ENCODE measurements at regions not wholly inside any gene's neighbourhood (a gene's known extent, or its start where the extent isn't known, plus 50 kb on each side); places are given as distances from the start of the nearest gene placed in this dataset.

DNA sequence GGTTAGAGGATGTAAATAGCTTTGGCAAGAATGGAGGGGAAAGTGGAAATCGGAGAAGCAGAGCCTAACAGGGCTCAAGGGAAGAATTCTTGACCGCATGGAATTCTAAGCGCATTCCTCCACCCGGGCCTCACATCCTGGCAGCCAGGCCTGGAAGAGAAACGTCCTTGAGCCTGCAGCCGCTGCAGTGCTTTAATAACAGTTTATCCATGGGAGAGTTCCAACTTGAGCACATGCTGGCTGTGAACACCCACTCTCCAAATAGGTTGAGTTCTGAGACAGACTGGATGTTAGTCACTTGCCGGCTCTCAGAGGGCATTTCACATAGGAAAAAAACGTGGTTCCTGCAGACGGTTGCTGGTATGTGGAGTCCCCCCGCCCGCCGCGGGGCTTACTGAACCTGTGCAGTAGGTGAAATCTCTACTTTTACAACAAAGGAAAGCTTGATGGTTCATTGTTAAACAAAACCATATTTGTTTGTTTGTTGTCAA is 61.4 kb upstream of the STEAP1B start:
- peak overlapping the region in 2 of 4 experiments; percentile 26 to 30 for H3K4me3 ChIP-seq (replicated peaks in 1 of 4; ENCODE audit: control extremely low read depth in 1 of 4, insufficient read depth in 1 of 4, low read depth in 3 of 4, low read length in 4 of 4)

DNA sequence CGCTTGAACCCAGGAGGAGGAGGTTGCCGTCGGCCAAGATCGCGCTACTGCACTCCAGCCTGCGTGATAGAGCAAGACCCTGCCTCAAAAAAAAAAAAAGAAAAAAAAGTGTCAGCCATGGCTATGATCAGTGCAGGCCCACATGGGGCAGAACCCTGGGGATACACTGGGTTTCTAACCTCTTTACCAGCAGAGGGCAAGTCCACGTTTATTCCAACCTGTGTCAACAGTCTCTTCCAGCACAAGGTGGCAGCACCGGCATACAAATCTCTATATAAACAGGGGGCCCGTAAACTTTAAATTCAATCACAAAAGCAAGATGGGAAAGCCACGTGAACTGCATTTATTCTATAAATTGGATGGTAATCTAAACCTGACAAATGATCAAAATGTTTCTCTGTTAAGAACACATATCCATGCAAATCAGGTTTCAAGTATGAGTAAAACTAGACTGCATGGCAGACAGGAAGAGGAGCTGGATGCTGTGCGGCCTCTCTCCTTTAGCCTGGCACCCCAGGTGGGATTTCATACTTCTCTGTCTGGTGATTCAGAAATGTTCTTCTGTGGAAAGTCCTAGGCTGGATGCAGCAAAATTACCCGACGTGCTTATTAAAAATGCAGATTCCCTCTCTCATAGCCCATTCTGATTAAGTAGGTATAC is 60.0 kb upstream of the STEAP1B start:
- peak; percentile 71 to 89 for DNase-seq (ENCODE audit: low read depth in 2 of 2)
- Histone ChIP-seq H3K27me3 (ENCODE audit: control insufficient read depth, insufficient read depth, low read length) (peaks cover 3% of the 10 kb centered on the region), H3K27ac (ENCODE audit: insufficient read depth, low read length) (peak overlapping the region; percentile 52), H3K36me3 (ENCODE audit: control insufficient read depth, insufficient read depth, low read length) (no peaks in the 10 kb centered on the region), H3K4me1 (ENCODE audit: control insufficient read depth, extremely low read depth, insufficient read depth, low read length) (peaks cover 27% of the 10 kb centered on the region), H3K79me2 (ENCODE audit: control insufficient read depth, insufficient read depth, low read length) (no peaks in the 10 kb centered on the region), H3K9ac (ENCODE audit: insufficient read depth, low read length) (no peak overlapping the region), H3K4me3 (replicated peaks in 1 of 4; ENCODE audit: control extremely low read depth in 1 of 4, insufficient read depth in 1 of 4, low read depth in 3 of 4, low read length in 4 of 4) (no peak overlapping the region), H4K20me1 (ENCODE audit: control insufficient read depth, extremely low read depth, insufficient read depth, low read length) (no peaks in the 10 kb centered on the region), H3K4me2 (ENCODE audit: extremely low read depth, insufficient read depth, low read length) (no peak overlapping the region), H3K9me3 (ENCODE audit: control insufficient read depth, insufficient read depth, low read depth, low read length) (no peaks in the 10 kb centered on the region), H2AFZ (ENCODE audit: low read length) (no peak overlapping the region)
- TF ChIP-seq EZH2 (IDR thresholded peaks at IDR 0.05; ENCODE audit: low read length, missing control alignments), result no peak
- TF ChIP-seq, protein P1, sequence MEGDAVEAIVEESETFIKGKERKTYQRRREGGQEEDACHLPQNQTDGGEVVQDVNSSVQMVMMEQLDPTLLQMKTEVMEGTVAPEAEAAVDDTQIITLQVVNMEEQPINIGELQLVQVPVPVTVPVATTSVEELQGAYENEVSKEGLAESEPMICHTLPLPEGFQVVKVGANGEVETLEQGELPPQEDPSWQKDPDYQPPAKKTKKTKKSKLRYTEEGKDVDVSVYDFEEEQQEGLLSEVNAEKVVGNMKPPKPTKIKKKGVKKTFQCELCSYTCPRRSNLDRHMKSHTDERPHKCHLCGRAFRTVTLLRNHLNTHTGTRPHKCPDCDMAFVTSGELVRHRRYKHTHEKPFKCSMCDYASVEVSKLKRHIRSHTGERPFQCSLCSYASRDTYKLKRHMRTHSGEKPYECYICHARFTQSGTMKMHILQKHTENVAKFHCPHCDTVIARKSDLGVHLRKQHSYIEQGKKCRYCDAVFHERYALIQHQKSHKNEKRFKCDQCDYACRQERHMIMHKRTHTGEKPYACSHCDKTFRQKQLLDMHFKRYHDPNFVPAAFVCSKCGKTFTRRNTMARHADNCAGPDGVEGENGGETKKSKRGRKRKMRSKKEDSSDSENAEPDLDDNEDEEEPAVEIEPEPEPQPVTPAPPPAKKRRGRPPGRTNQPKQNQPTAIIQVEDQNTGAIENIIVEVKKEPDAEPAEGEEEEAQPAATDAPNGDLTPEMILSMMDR (conservative IDR thresholded peaks at IDR 0.05 in 1 of 2, IDR thresholded peaks at IDR 0.05 in 1 of 2; ENCODE audit: low read depth in 1 of 2, low read length in 2 of 2), result peak; percentile 80 to 92

More for the DNA sequence above, 61.4 kb upstream of the STEAP1B start:
- DNase-seq (ENCODE audit: low read depth in 2 of 2), result peak; percentile 99 to 100
- TF ChIP-seq EZH2 (IDR thresholded peaks at IDR 0.05; ENCODE audit: low read length, missing control alignments), result no peak
- TF ChIP-seq, protein P1 (conservative IDR thresholded peaks at IDR 0.05 in 1 of 2, IDR thresholded peaks at IDR 0.05 in 1 of 2; ENCODE audit: low read depth in 1 of 2, low read length in 2 of 2), result no peak
- Histone ChIP-seq H3K4me2 (ENCODE audit: extremely low read depth, insufficient read depth, low read length) (peak overlapping the region; percentile 48), H3K9me3 (ENCODE audit: control insufficient read depth, insufficient read depth, low read depth, low read length) (no peaks in the 10 kb centered on the region), H3K27ac (ENCODE audit: insufficient read depth, low read length) (peak overlapping the region; percentile 51), H3K9ac (ENCODE audit: insufficient read depth, low read length) (no peak overlapping the region), H3K79me2 (ENCODE audit: control insufficient read depth, insufficient read depth, low read length) (no peaks in the 10 kb centered on the region), H3K36me3 (ENCODE audit: control insufficient read depth, insufficient read depth, low read length) (no peaks in the 10 kb centered on the region), H2AFZ (ENCODE audit: low read length) (no peak overlapping the region), H4K20me1 (ENCODE audit: control insufficient read depth, extremely low read depth, insufficient read depth, low read length) (no peaks in the 10 kb centered on the region), H3K27me3 (ENCODE audit: control insufficient read depth, insufficient read depth, low read length) (no peaks in the 10 kb centered on the region), H3K4me1 (ENCODE audit: control insufficient read depth, extremely low read depth, insufficient read depth, low read length) (peaks cover 36% of the 10 kb centered on the region)

DNA sequence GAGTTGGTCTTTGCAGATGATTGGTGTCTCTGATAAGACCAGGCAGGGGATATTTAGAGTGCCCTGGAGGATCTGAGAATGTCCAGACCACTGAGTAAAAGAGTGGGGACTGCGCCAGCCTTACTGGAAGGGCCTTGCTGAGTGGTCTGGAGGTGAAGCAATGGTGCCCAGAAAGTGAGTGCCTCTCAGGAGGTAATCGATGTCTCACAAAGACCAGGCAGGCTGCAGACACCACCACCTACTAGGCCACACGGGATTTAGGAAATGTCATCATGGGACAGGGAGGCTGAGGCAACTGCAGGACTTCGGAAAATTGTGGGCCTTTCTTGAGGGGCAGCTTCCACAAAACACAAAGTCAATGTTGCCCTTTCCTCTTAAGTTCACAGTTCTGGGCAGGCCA is 57.2 kb upstream of the STEAP1B start:
- Histone ChIP-seq H4K20me1 (ENCODE audit: control insufficient read depth, extremely low read depth, insufficient read depth, low read length) (no peaks in the 10 kb centered on the region), H3K4me2 (ENCODE audit: extremely low read depth, insufficient read depth, low read length) (no peak overlapping the region), H3K79me2 (ENCODE audit: control insufficient read depth, insufficient read depth, low read length) (no peaks in the 10 kb centered on the region), H3K27ac (ENCODE audit: insufficient read depth, low read length) (no peak overlapping the region), H2AFZ (ENCODE audit: low read length) (no peak overlapping the region), H3K9ac (ENCODE audit: insufficient read depth, low read length) (no peak overlapping the region), H3K9me3 (ENCODE audit: control insufficient read depth, insufficient read depth, low read depth, low read length) (no peaks in the 10 kb centered on the region), H3K4me3 (replicated peaks in 1 of 4; ENCODE audit: control extremely low read depth in 1 of 4, insufficient read depth in 1 of 4, low read depth in 3 of 4, low read length in 4 of 4) (no peak overlapping the region), H3K27me3 (ENCODE audit: control insufficient read depth, insufficient read depth, low read length) (peaks cover 8% of the 10 kb centered on the region), H3K4me1 (ENCODE audit: control insufficient read depth, extremely low read depth, insufficient read depth, low read length) (peaks cover 11% of the 10 kb centered on the region), H3K36me3 (ENCODE audit: control insufficient read depth, insufficient read depth, low read length) (no peaks in the 10 kb centered on the region)
- TF ChIP-seq, protein P1 (conservative IDR thresholded peaks at IDR 0.05 in 1 of 2, IDR thresholded peaks at IDR 0.05 in 1 of 2; ENCODE audit: low read depth in 1 of 2, low read length in 2 of 2), result no peak
- TF ChIP-seq EZH2 (IDR thresholded peaks at IDR 0.05; ENCODE audit: low read length, missing control alignments), result no peak
- no peak for DNase-seq (ENCODE audit: low read depth in 2 of 2)
